ENCODE measurements at regions not wholly inside any gene's neighbourhood (a gene's known extent, or its start where the extent isn't known, plus 50 kb on each side); places are given as distances from the start of the nearest gene placed in this dataset.

DNA sequence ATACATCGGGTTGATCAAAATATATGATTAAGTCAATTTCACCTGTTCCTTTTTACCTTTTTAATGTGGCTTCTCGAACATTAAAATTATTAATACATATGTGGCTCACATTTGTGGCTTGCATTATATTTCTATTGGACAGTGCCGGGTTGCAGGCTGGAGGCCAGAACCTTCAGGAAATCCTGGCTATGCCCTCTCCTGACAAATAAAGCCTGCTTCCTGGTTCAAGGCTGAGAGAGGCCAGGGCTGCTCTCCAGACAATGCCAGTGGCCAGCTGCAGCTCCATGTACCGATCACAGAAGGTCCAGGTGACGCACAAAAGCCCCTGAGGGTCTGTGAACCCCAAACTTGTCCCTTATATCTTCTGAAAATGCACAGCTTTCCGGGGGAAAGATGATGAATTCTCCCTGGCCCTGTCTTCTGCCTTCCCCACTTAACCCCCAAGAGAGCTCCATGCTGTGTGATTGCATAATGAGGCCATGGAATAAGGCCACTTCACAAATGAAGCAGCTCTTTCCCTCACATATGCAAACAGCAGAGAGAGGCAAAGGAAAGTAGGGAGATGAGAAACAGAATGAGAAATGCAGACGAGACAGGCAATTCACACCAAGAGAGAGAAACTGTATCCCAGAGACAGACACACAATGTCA lies 241.2 kb downstream of the BCOR start:
- TF ChIP-seq CTCF (conservative IDR thresholded peaks at IDR 0.05), result no peak
- peak overlapping the region; percentile 73 for H3K27ac ChIP-seq

GRCh38 chrX:39857780-39858179 lies 240.0 kb downstream of the BCOR start:
- TF ChIP-seq CTCF (conservative IDR thresholded peaks at IDR 0.05), result no peak

GRCh38 chrX:39859991-39860861 lies 237.5 kb downstream of the BCOR start:
- TF ChIP-seq CTCF (conservative IDR thresholded peaks at IDR 0.05), result no peak
- peak overlapping the region; percentile 32; the same call in 1 of the 2 replicates for H3K27ac ChIP-seq

More at GRCh38 chrX:39857780-39858179, 240.0 kb downstream of the BCOR start:
- peak overlapping the region; percentile 73; the same call in 1 of the 2 replicates for H3K27ac ChIP-seq

GRCh38 chrX:39862963-39863362 lies 234.8 kb downstream of the BCOR start:
- no peak overlapping the region for H3K27ac ChIP-seq
- TF ChIP-seq CTCF (conservative IDR thresholded peaks at IDR 0.05), result no peak

DNA sequence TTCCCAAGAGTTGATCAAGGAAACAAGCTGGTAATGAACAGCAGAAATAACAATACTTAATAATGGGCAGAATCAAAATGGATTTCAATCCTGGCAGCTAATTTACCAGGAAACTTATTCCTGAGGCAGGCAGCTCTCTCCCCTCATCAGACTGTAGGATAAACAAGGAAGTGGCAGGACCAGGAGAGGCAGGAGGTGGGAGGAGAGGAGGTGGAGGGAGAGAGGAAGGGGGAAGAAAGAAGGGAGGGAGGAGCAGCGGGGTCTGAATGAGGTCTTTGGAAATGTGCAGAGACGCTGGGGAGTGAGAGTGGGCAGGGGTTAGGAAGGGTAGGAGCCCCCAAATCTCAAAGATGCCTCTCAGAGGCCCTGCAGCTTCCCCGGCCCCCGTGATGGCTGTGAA lies 231.5 kb downstream of the BCOR start:
- TF ChIP-seq CTCF (conservative IDR thresholded peaks at IDR 0.05), result no peak
- peak overlapping the region; percentile 49 for H3K27ac ChIP-seq

- H3K27ac ChIP-seq, result no peak overlapping the region
- no peak for TF ChIP-seq CTCF (conservative IDR thresholded peaks at IDR 0.05)
These were observed 227.7 kb downstream of the BCOR start for GRCh38 chrX:39869846-39870601.

DNA sequence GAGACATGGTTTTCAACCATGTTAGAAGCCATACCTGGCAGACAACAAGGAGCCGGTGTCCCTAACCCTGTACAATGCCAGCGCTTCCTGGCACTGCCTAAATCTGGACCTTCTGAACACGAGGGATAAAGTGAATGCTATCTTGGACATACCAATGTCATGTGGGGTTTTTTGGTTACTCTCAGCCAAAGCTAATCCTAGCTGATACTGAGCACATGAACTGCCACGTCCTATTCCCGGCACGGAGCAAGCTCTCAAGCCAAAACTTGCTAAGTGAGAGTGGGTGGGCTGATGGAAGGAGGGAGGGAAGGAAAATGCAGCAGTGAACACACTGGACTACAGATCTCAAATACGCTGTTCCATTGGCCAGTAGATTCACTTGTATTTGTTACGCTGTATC lies 226.1 kb downstream of the BCOR start:
- H3K27ac ChIP-seq, result no peak overlapping the region
- no peak for TF ChIP-seq CTCF (conservative IDR thresholded peaks at IDR 0.05)

All from VCaP (cell line).